Mesendoderm (in vitro differentiated cells): ENCODE measurements at regions not wholly inside any gene's neighbourhood (a gene's known extent, or its start where the extent isn't known, plus 50 kb on each side); places are given as distances from the start of the nearest gene placed in this dataset.

Source experiments
- DNase-seq: peaks from one replicate; pipeline ENCODE4 v3.0.0; 2013
- H2AK5ac ChIP-seq: 2 replicates; pipeline ENCODE4 v1.6.1; 2013; ENCODE audit warnings: low read length, inconsistent platforms
- H2BK120ac ChIP-seq: 2 replicates; pipeline ENCODE4 v1.6.1; 2013; ENCODE audit warnings: low read depth, mild to moderate bottlenecking, low read length, moderate library complexity, mixed read lengths
- H2BK15ac ChIP-seq: replicated peaks from 2 replicates; pipeline ENCODE4 v1.6.1; 2013; ENCODE audit warnings: low read depth, mild to moderate bottlenecking, moderate library complexity
- H2BK5ac ChIP-seq: 2 replicates; pipeline ENCODE4 v1.6.1; 2013; ENCODE audit warnings: low read length, inconsistent platforms
- H3K18ac ChIP-seq: 2 replicates; pipeline ENCODE4 v1.6.1; 2013; ENCODE audit warnings: mild to moderate bottlenecking, low read length, mixed read lengths
- H3K23ac ChIP-seq: one replicate; pipeline ENCODE4 v1.6.1; 2013; ENCODE audit warnings: low read length
- H3K27ac ChIP-seq: 2 replicates; pipeline ENCODE4 v1.5.1; 2013; ENCODE audit warnings: low read depth, mild to moderate bottlenecking, inconsistent platforms, low read length, moderate library complexity
- H3K27me3 ChIP-seq: 2 replicates; pipeline ENCODE4 v1.6.1; 2013; ENCODE audit warnings: low read length, control low read depth, mild to moderate bottlenecking, inconsistent platforms; ENCODE audit not compliant: insufficient read depth, poor library complexity
- H3K36me3 ChIP-seq: 2 replicates; pipeline ENCODE4 v1.6.1; 2013; ENCODE audit warnings: low read length, inconsistent platforms; ENCODE audit not compliant: control insufficient read depth, insufficient read depth
- H3K4ac ChIP-seq: one replicate; pipeline ENCODE4 v1.6.1; 2013; ENCODE audit warnings: low read depth, mild to moderate bottlenecking, low read length, moderate library complexity
- H3K4me1 ChIP-seq: 2 replicates; pipeline ENCODE4 v1.6.1; 2013; ENCODE audit warnings: low read depth, low read length, inconsistent platforms; ENCODE audit not compliant: control insufficient read depth
- H3K4me2 ChIP-seq: 2 replicates; pipeline ENCODE4 v1.6.1; 2013; ENCODE audit warnings: low read length
- H3K4me3 ChIP-seq: 2 replicates; pipeline ENCODE4 v1.5.1; 2013; ENCODE audit warnings: mild to moderate bottlenecking, low read length
- H3K56ac ChIP-seq: one replicate; pipeline ENCODE4 v1.6.1; 2013; ENCODE audit warnings: low read length
- H3K79me1 ChIP-seq: 2 replicates; pipeline ENCODE4 v1.6.1; 2013; ENCODE audit warnings: low read length, inconsistent platforms
- H3K79me2 ChIP-seq: 2 replicates; pipeline ENCODE4 v1.6.1; 2013; ENCODE audit warnings: mild to moderate bottlenecking, low read length; ENCODE audit not compliant: control insufficient read depth, insufficient read depth
- H3K9ac ChIP-seq: 2 replicates; pipeline ENCODE4 v1.6.1; 2013; ENCODE audit warnings: low read length, inconsistent platforms
- H4K5ac ChIP-seq: one replicate; pipeline ENCODE4 v1.6.1; 2013; ENCODE audit warnings: low read length
- H4K8ac ChIP-seq: one replicate; pipeline ENCODE4 v1.6.1; 2013; ENCODE audit warnings: low read depth, mild to moderate bottlenecking, control low read depth, low read length, moderate library complexity
- WGBS: extraction: QIAGEN DNeasy Blood & Tissue Kit; methylation state at CpG from one replicate; pipeline ENCODE4 v1.1.7; 2013; ENCODE audit warnings: low lambda C conversion rate, missing lambda C conversion rate; ENCODE audit not compliant: insufficient coverage; ENCODE audit errors: extremely low coverage; 5-methylcytosine and 5-hydroxymethylcytosine counted together

- no CpG with 5 or more reads among the region's 3 CpGs for WGBS
Measured at GRCh38 chr9:1473956-1474634, 423.9 kb downstream of the DMRT2 start.

GRCh38 chr9:1474671-1475070, 424.5 kb downstream of the DMRT2 start:
- Histone ChIP-seq H2BK5ac (no peak overlapping the region), H3K56ac (no peak overlapping the region), H3K4me2 (no peak overlapping the region), H4K5ac (no peak overlapping the region), H3K4me1 (no peaks in the 10 kb centered on the region), H2AK5ac (no peak overlapping the region), H3K23ac (no peak overlapping the region), H2BK120ac (no peak overlapping the region), H3K27ac (no peak overlapping the region), H2BK15ac (no peak overlapping the region), H3K79me1 (no peaks in the 10 kb centered on the region), H3K27me3 (no peaks in the 10 kb centered on the region), H3K4me3 (no peak overlapping the region), H3K18ac (no peak overlapping the region), H3K79me2 (no peaks in the 10 kb centered on the region), H3K4ac (no peak overlapping the region), H3K36me3 (no peaks in the 10 kb centered on the region), H4K8ac (no peak overlapping the region), H3K9ac (no peak overlapping the region)
- DNase-seq, result no peak
- WGBS, result no CpG with 5 or more reads among the region's 1 CpG

More at GRCh38 chr9:1473956-1474634, 423.9 kb downstream of the DMRT2 start:
- Histone ChIP-seq H4K5ac (no peak overlapping the region), H3K4me3 (no peak overlapping the region), H2BK5ac (no peak overlapping the region), H3K9ac (no peak overlapping the region), H3K4ac (no peak overlapping the region), H3K79me1 (no peaks in the 10 kb centered on the region), H4K8ac (no peak overlapping the region), H2BK15ac (no peak overlapping the region), H3K18ac (no peak overlapping the region), H2AK5ac (no peak overlapping the region), H3K56ac (no peak overlapping the region), H3K36me3 (no peaks in the 10 kb centered on the region), H3K79me2 (no peaks in the 10 kb centered on the region), H3K23ac (no peak overlapping the region), H3K27ac (no peak overlapping the region), H3K27me3 (no peaks in the 10 kb centered on the region), H3K4me1 (no peaks in the 10 kb centered on the region), H2BK120ac (no peak overlapping the region), H3K4me2 (no peak overlapping the region)
- no peak for DNase-seq

DNA sequence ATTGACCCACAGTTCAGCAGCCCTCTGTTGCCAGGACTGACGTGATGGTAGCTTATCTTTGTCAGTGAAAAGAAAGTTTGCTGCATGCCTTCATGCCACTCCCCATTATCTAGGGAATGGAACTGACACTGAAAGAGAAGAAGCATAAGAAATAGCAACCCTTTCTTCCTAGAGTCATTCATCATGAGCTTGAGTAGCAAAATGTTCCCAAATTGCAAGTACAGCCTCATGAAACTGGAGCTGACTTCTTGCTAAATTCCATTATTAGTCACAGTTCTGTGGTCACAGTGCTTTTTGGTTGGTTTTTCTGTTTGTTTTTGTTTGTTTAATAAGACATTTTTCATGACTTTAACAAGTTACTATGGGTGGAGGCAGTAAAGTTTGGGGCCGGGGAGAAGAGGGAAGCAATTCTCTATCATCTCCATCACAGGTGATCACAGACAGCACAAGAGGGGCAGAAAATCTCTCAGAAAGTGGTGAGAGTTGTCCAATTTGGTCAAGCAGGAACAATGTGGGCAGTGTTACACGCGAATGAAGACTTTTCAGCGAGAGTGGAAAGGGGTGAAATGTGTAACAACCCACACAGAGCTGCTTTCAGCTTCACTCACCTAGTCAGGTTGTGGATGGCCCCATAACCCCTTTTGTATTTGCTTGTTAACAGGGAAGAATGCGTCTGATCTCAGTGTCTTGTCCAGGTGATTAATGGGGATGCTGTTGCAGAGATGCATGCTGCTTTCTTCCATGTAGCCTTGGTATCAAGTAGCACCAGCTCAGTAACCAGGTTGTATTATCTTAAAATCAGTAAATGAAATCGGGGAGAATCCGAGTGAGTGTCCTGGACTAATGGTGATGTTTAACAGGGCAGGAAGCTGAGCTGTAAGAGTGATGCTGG, 440.4 kb downstream of the DMRT2 start:
- H2BK120ac ChIP-seq, result no peak overlapping the region
- H3K4ac ChIP-seq, result no peak overlapping the region
- no peak overlapping the region for H4K5ac ChIP-seq
- H3K9ac ChIP-seq, result no peak overlapping the region
- no CpG with 5 or more reads among the region's 8 CpGs for WGBS
- H4K8ac ChIP-seq, result no peak overlapping the region
- no peaks in the 10 kb centered on the region for H3K4me1 ChIP-seq
- H3K79me1 ChIP-seq, result no peaks in the 10 kb centered on the region
- H2AK5ac ChIP-seq, result no peak overlapping the region
- no peaks in the 10 kb centered on the region for H3K79me2 ChIP-seq
- H3K27me3 ChIP-seq, result no peaks in the 10 kb centered on the region
- H2BK5ac ChIP-seq, result no peak overlapping the region
- H3K4me2 ChIP-seq, result no peak overlapping the region
- no peak overlapping the region for H3K18ac ChIP-seq
- no peak for DNase-seq
- H3K4me3 ChIP-seq, result no peak overlapping the region
- H3K36me3 ChIP-seq, result no peaks in the 10 kb centered on the region
- H3K23ac ChIP-seq, result no peak overlapping the region
- H2BK15ac ChIP-seq, result no peak overlapping the region
- no peak overlapping the region for H3K56ac ChIP-seq
- H3K27ac ChIP-seq, result no peak overlapping the region

DNA sequence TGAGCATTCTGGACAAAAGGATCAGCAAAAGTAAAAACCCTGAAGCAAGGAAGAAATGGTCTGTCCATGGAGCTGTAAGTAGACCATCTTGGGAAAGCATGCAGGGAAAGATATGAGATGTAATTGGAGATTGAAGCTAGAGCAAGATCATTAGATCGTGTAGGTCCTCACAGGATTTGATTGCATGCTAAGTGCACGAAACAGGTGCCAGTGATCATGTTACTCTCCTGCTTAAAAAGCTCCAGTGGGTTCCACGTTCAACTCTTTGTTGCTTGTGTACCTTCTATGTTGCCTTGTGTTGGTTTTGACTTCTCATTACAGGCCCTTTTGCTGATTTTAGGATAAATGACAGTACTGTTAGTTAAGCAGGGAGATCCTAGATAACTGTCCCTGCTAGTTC, 442.0 kb downstream of the DMRT2 start:
- no peak overlapping the region for H3K23ac ChIP-seq
- no peaks in the 10 kb centered on the region for H3K27me3 ChIP-seq
- no peak overlapping the region for H3K27ac ChIP-seq
- H3K4me1 ChIP-seq, result no peaks in the 10 kb centered on the region
- no peak for DNase-seq
- WGBS, result no CpG with 5 or more reads among the region's 3 CpGs
- H3K4me3 ChIP-seq, result no peak overlapping the region
- H3K18ac ChIP-seq, result no peak overlapping the region
- H3K79me2 ChIP-seq, result no peaks in the 10 kb centered on the region
- H3K4me2 ChIP-seq, result no peak overlapping the region
- no peak overlapping the region for H4K5ac ChIP-seq
- H3K9ac ChIP-seq, result no peak overlapping the region
- H3K79me1 ChIP-seq, result no peaks in the 10 kb centered on the region
- H4K8ac ChIP-seq, result no peak overlapping the region
- H2BK15ac ChIP-seq, result no peak overlapping the region
- H3K4ac ChIP-seq, result no peak overlapping the region
- H2BK5ac ChIP-seq, result no peak overlapping the region
- no peak overlapping the region for H2BK120ac ChIP-seq
- H3K56ac ChIP-seq, result no peak overlapping the region
- H2AK5ac ChIP-seq, result no peak overlapping the region
- no peaks in the 10 kb centered on the region for H3K36me3 ChIP-seq

DNA sequence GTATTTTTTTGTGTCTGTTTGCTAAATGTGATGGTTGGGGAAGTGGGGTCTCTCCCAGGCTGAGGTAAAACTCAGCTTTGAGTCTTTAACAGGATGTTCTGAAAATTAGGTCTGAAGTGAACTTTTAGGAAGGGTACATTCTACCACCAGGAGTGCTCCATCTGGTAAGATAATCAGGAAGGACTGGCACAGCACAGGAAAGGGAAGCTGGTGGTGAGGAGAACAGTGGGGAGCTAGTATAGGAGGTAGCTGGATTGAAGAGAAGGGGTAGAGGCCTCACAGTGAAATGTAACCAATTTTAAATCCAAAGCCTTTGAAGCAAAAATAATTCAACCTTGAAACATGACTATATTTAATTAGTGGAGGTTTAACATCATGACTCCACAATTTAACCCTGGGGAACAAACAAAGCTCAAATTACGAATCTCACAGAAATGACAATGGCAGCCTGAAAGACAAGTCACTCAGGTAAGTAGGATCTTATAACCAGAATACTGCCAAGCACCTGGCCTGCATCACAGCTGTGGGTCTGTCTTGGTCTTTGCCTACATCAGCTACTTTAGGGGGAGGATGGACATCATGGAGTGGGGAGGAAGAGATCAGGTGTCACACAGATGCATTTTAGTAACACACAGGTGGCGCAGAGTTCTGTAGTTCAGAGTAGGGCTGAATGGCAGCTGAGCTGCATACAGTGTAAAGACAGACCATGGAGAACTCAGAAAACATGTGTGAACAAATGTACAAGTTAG, 445.3 kb downstream of the DMRT2 start:
- Histone ChIP-seq H2BK120ac (no peak overlapping the region), H3K27me3 (no peaks in the 10 kb centered on the region)
- DNase-seq, result peak; percentile 3

More for the DNA sequence above, 445.3 kb downstream of the DMRT2 start:
- Histone ChIP-seq H3K79me1 (no peaks in the 10 kb centered on the region), H4K5ac (no peak overlapping the region), H3K79me2 (no peaks in the 10 kb centered on the region), H4K8ac (no peak overlapping the region), H3K4me3 (no peak overlapping the region), H2BK15ac (no peak overlapping the region), H3K4me1 (no peaks in the 10 kb centered on the region), H3K27ac (no peak overlapping the region), H3K56ac (no peak overlapping the region), H3K23ac (no peak overlapping the region), H2AK5ac (no peak overlapping the region), H3K36me3 (no peaks in the 10 kb centered on the region), H3K18ac (no peak overlapping the region), H2BK5ac (no peak overlapping the region), H3K4me2 (no peak overlapping the region), H3K4ac (no peak overlapping the region), H3K9ac (no peak overlapping the region)
- WGBS, result no CpG with 5 or more reads among the region's 2 CpGs
